Right atrium auricular region (tissue), 2 donors: ENCODE measurements at regions not wholly inside any gene's neighbourhood (a gene's known extent, or its start where the extent isn't known, plus 50 kb on each side); places are given as distances from the start of the nearest gene placed in this dataset.
"Not testable (repeated sequence)": the region's sequence is repeated elsewhere in the genome, so short reads cannot be mapped to it uniquely, and the experiment has no call there.

Experiments
- DNase-seq: peaks from one replicate; pipeline ENCODE4 v3.0.0-alpha.2; 2019; ENCODE audit warnings: low spot score
- H3K27ac ChIP-seq, 2 donors: fragments of 200-600 bp; sonication (generic); 1 replicate in 1 of 2; 2 replicates in 1 of 2; pipeline ENCODE4 v1.5.1; 2016 to 2019
- H3K27me3 ChIP-seq, 2 donors: fragments of 200-600 bp; sonication (generic); one replicate each; pipeline versions ENCODE4 v1.5.1 to v1.6.0; 2017 to 2019
- H3K36me3 ChIP-seq: fragments of 200-600 bp; sonication (generic); one replicate; pipeline ENCODE4 v1.5.1; 2016
- H3K4me1 ChIP-seq, 2 donors: fragments of 200-600 bp; sonication (generic); one replicate each; pipeline versions ENCODE4 v1.5.1 to v1.6.0; 2017 to 2019
- H3K4me3 ChIP-seq, 2 donors: fragments of 200-600 bp; sonication (generic); 1 replicate in 1 of 2; 2 replicates in 1 of 2; pipeline ENCODE4 v1.5.1; 2017 to 2019; ENCODE audit warnings: mild to moderate bottlenecking in 1 of 2, moderate library complexity in 1 of 2
- H3K9me3 ChIP-seq, 2 donors: fragments of 200-600 bp; sonication (generic); one replicate each; pipeline ENCODE4 v1.5.1; 2019
- TF ChIP-seq, protein P1 (sequence below), 2 donors: fragments of 200-600 bp; sonication (generic); IDR thresholded peaks; one replicate each; pipeline ENCODE4 v1.5.1; 2019; ENCODE audit warnings: antibody characterized with exemption in 2 of 2

DNA sequence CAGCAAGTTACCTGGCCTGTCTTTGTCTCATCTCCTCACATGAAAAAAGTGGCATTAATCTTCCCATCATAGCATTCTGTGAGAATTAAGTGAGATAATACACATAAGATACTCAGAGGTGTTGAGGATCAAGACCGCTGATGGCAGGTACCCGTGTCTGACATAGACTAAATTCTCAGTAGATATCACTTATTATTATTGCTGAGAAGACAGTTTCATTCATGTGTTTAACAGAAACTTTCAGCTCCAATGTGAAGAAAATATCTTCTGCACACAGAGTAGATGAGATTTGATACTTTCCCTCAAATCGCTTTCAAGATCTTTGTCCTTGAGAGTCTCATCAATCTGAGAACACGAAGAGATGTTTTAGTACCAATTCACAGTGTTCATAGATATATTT, 809.4 kb downstream of the TSN start:
- no peak for DNase-seq
- TF ChIP-seq, protein P1, sequence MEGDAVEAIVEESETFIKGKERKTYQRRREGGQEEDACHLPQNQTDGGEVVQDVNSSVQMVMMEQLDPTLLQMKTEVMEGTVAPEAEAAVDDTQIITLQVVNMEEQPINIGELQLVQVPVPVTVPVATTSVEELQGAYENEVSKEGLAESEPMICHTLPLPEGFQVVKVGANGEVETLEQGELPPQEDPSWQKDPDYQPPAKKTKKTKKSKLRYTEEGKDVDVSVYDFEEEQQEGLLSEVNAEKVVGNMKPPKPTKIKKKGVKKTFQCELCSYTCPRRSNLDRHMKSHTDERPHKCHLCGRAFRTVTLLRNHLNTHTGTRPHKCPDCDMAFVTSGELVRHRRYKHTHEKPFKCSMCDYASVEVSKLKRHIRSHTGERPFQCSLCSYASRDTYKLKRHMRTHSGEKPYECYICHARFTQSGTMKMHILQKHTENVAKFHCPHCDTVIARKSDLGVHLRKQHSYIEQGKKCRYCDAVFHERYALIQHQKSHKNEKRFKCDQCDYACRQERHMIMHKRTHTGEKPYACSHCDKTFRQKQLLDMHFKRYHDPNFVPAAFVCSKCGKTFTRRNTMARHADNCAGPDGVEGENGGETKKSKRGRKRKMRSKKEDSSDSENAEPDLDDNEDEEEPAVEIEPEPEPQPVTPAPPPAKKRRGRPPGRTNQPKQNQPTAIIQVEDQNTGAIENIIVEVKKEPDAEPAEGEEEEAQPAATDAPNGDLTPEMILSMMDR (IDR thresholded peaks at IDR 0.05), result no peak
- no peaks in the 10 kb centered on the region for H3K9me3 ChIP-seq
- H3K4me3 ChIP-seq, result no peak overlapping the region
- no peaks in the 10 kb centered on the region for H3K27me3 ChIP-seq
- no peaks in the 10 kb centered on the region for H3K36me3 ChIP-seq
- H3K27ac ChIP-seq, result no peak overlapping the region
- H3K4me1 ChIP-seq, result no peaks in the 10 kb centered on the region

DNA sequence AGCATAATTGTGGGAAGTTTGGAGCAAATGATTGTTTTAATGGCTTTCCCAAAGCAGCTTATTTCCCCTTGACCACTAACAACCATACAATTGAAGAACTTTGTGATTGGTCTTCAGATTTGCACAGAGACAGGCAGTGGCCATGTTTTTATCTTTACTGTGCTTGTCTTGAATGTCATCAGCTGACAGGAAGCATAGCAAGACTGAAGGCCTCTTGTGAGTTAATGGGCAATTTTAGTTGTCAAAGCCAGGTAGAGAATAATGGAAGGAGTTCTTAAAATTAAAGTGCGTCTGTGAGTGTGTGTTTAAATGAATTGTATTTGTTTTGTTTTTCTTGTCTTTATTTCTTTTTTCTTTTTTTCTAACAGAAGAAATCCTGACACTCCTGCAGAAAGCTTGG, 809.9 kb downstream of the TSN start:
- Histone ChIP-seq H3K4me3 (no peak overlapping the region), H3K27ac (no peak overlapping the region), H3K27me3 (no peaks in the 10 kb centered on the region), H3K4me1 (no peaks in the 10 kb centered on the region), H3K36me3 (no peaks in the 10 kb centered on the region), H3K9me3 (no peaks in the 10 kb centered on the region)
- TF ChIP-seq, protein P1 (IDR thresholded peaks at IDR 0.05), result no peak
- DNase-seq, result no peak

DNA sequence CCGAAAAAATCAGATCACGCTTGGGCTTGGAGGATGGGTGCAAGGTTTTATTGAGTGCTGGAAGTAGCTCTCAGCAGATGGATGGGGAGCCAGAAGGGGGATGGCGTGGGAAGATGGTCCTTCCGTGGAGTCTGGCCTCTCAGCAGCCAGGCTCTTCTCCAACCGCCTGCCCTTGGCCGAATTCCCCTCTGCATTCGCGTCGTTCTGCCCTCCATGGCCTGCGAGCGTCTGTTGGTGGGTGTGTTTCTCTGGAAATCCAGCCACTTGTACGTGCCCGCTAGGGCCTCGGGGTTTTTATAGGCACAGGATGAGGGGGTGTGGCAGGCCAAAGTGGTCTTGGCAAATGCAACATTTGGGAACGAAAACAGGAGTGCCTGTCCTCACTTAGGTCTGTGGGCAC, 815.2 kb downstream of the TSN start:
- no peak overlapping the region for H3K4me3 ChIP-seq
- H3K27me3 ChIP-seq, result no peaks in the 10 kb centered on the region
- no peaks in the 10 kb centered on the region for H3K9me3 ChIP-seq
- TF ChIP-seq, protein P1 (IDR thresholded peaks at IDR 0.05), result no peak
- H3K4me1 ChIP-seq, result no peaks in the 10 kb centered on the region
- no peak for DNase-seq
- no peak overlapping the region for H3K27ac ChIP-seq
- H3K36me3 ChIP-seq, result no peaks in the 10 kb centered on the region

DNA sequence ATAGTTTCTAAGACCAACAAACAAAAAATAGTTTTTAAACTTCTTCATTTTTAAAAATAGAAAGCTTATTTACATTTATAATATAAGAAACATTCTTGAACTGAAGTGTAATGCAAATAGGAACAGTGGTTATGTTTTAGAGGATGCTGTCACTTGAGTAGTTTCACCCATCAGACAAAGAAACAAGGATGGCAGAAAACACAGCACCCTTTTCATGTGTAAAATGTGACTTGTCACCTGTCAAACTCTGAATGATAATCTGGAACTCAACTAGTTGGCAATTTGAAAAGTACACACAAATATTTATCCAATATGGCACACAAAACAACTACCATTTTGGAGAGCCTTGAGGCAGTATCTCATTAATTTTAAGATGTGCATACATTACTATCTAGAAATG, 816.0 kb downstream of the TSN start:
- not testable (repeated sequence) for H3K36me3 ChIP-seq, H3K9me3 ChIP-seq, H3K27ac ChIP-seq, H3K4me1 ChIP-seq, DNase-seq, H3K4me3 ChIP-seq, H3K27me3 ChIP-seq

DNA sequence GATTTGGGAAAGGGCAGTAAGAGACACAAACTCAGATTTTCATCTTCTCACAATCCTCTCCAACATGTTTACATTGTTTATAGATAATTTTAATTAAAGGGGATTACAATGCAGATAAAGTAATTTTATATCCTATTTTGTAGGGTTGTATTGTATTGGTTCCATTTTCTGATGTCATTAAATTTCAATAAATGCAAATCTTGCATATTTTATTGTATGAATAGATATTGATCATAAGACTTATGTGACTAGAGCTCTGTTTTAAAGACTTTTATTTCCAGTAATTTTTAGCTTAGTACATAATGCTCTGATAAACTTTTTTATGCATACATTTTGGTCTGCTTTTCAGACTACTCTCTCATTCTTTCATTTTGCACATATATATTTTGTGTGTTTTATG, 819.6 kb downstream of the TSN start:
- TF ChIP-seq, protein P1 (IDR thresholded peaks at IDR 0.05), result no peak
- H3K4me1 ChIP-seq, result no peaks in the 10 kb centered on the region
- H3K36me3 ChIP-seq, result no peaks in the 10 kb centered on the region
- H3K27me3 ChIP-seq, result no peaks in the 10 kb centered on the region
- no peak overlapping the region for H3K4me3 ChIP-seq
- no peaks in the 10 kb centered on the region for H3K9me3 ChIP-seq
- H3K27ac ChIP-seq, result no peak overlapping the region
- DNase-seq, result no peak

DNA sequence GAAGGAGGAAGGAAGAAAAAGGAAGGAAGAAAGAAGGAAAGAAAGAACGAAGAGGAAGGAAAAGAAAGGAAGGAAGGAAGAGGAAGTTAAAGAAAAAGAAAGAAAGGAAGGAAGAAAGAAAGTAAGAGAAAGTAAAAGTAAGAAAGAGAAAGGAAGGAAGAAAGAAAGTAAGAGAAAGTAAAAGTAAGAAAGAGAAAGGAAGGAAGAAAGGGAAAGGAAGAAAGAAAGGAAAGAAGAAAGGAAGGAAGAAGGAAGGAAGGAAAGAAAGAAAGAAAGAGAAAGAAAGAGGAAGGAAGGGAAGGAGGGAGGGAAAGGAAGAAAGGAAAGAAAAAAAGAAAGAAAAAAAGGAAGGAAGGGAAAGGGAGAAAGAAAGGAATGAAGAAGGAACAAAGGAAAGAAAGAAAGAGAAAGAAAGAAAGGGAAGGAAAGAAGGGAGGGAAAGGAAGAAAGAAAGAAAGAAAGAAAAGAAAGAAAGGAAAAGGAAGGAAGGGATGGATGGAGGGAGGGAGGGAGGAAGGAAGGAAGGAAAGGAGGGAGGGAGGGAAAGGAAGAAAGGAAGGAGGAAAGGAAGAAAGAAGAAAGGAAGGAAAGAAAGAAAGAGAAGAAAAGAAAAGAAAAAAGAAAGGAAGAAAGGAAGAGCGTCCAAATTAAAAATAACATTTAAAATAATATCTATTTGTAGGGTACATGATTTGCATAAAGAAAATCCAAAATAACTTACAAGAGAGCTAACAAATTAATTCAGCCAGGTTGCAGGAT, 827.9 kb downstream of the TSN start:
- TF ChIP-seq, protein P1 (IDR thresholded peaks at IDR 0.05), result no peak
- Histone ChIP-seq H3K36me3 (no peaks in the 10 kb centered on the region), H3K9me3 (no peaks in the 10 kb centered on the region), H3K27ac (no peak overlapping the region), H3K4me3 (no peak overlapping the region), H3K4me1 (no peaks in the 10 kb centered on the region), H3K27me3 (no peaks in the 10 kb centered on the region)
- no peak for DNase-seq
